Esophagus muscularis mucosa (tissue), 4 donors: ENCODE measurements at regions not wholly inside any gene's neighbourhood (a gene's known extent, or its start where the extent isn't known, plus 50 kb on each side); places are given as distances from the start of the nearest gene placed in this dataset.

Experiments
- DNase-seq: peaks from one replicate; pipeline ENCODE4 v3.0.0-alpha.2; 2017; ENCODE audit errors: extremely low spot score
- H3K27ac ChIP-seq, 4 donors: fragments of 200-600 bp; sonication (generic); replicated peaks in 1 of 4; 1 replicate in 3 of 4; 2 replicates in 1 of 4; pipeline ENCODE4 v1.5.1; 2016 to 2019; ENCODE audit warnings: mild to moderate bottlenecking in 1 of 4
- H3K27me3 ChIP-seq, 4 donors: fragments of 200-600 bp; sonication (generic); one replicate each; pipeline versions ENCODE4 v1.5.1 to v1.6.0; 2016 to 2019
- H3K36me3 ChIP-seq, 4 donors: fragments of 200-600 bp; sonication (generic); one replicate each; pipeline ENCODE4 v1.5.1; 2016 to 2019
- H3K4me1 ChIP-seq, 4 donors: fragments of 200-600 bp; sonication (generic); one replicate each; pipeline ENCODE4 v1.5.1; 2016 to 2019
- H3K4me3 ChIP-seq, 4 donors: fragments of 200-600 bp; sonication (generic); 1 replicate in 2 of 4; 2 replicates in 2 of 4; pipeline ENCODE4 v1.5.1; 2016 to 2019; ENCODE audit warnings: mild to moderate bottlenecking in 4 of 4, moderate library complexity in 1 of 4
- H3K9me3 ChIP-seq, 4 donors: fragments of 200-600 bp; sonication (generic); 1 replicate in 3 of 4; 2 replicates in 1 of 4; pipeline ENCODE4 v1.5.1; 2016 to 2019
- CTCF ChIP-seq, 3 experiments: fragments of 200-600 bp in 2 of 3; fragments of 450-650 bp in 1 of 3; sonication (generic) in 2 of 3; IDR thresholded peaks; one replicate each; pipeline ENCODE4 v1.5.1; 2017 to 2019; ENCODE audit warnings: antibody characterized with exemption in 3 of 3, mild to moderate bottlenecking in 2 of 3, moderate library complexity in 1 of 3
- EP300 ChIP-seq: sonication (generic); formaldehyde crosslinking; IDR thresholded peaks from one replicate; pipeline ENCODE4 v1.6.1; 2017; ENCODE audit warnings: antibody characterized with exemption
- POLR2A ChIP-seq: fragments of 450-650 bp; IDR thresholded peaks from one replicate; pipeline ENCODE4 v1.6.1; 2017; ENCODE audit warnings: antibody characterized with exemption, moderate library complexity, mild to moderate bottlenecking, low read depth
- POLR2AphosphoS5 ChIP-seq, 2 donors: sonication (generic); formaldehyde crosslinking; IDR thresholded peaks; one replicate each; pipeline ENCODE4 v1.6.1; 2017; ENCODE audit warnings: antibody characterized with exemption in 2 of 2
- WGBS: methylation state at CpG from one replicate; pipeline ENCODE4 v1.1.5; 2018; 5-methylcytosine and 5-hydroxymethylcytosine counted together
- intact Hi-C: fragments of 100-400 bp; cut with DNase I; formaldehyde crosslinking; loops from one replicate; pipeline ENCODE4 v1.15.1; 2023

- WGBS: 72% methylated on average over 2 of the region's 2 CpGs
- intact Hi-C loops: no loop called here
- Histone ChIP-seq H3K4me3 (no peak overlapping the region), H3K9me3 (no peaks in the 10 kb centered on the region), H3K27ac (no peak overlapping the region), H3K4me1 (peaks cover 30 to 53% (median 30%) of the 10 kb centered on the region in 4 donors), H3K36me3 (no peaks in the 10 kb centered on the region), H3K27me3 (no peaks in the 10 kb centered on the region)
- TF ChIP-seq POLR2A: no peak
- TF ChIP-seq CTCF (IDR thresholded peaks at IDR 0.05): no peak
- no peak for TF ChIP-seq EP300
- TF ChIP-seq POLR2AphosphoS5 (IDR thresholded peaks at IDR 0.05): no peak
- no peak for DNase-seq
These were observed 50.3 kb upstream of the FNDC1 start for GRCh38 chr6:159118924-159119323.

GRCh38 chr6:159117563-159117962 is 51.6 kb upstream of the FNDC1 start:
- Histone ChIP-seq H3K4me3 (no peak overlapping the region), H3K27ac (peak overlapping the region; percentile 64 to 80 (median 72)), H3K9me3 (no peaks in the 10 kb centered on the region), H3K27me3 (no peaks in the 10 kb centered on the region), H3K4me1 (peaks cover 22 to 46% (median 25%) of the 10 kb centered on the region in 4 donors), H3K36me3 (no peaks in the 10 kb centered on the region)
- 69% methylated on average over 4 of the region's 5 CpGs for WGBS
- intact Hi-C loops: no loop called here
- no peak for TF ChIP-seq CTCF (IDR thresholded peaks at IDR 0.05)
- no peak for TF ChIP-seq POLR2A
- DNase-seq: no peak

GRCh38 chr6:159117046-159117445 is 52.2 kb upstream of the FNDC1 start:
- Histone ChIP-seq H3K27me3 (no peaks in the 10 kb centered on the region), H3K9me3 (no peaks in the 10 kb centered on the region), H3K27ac (peak overlapping the region; percentile 64 to 80 (median 72)), H3K36me3 (no peaks in the 10 kb centered on the region), H3K4me1 (peaks cover 18 to 41% (median 21%) of the 10 kb centered on the region in 4 donors), H3K4me3 (no peak overlapping the region)
- intact Hi-C loops: no loop called here
- TF ChIP-seq POLR2AphosphoS5 (IDR thresholded peaks at IDR 0.05) (peak; percentile 71 to 74), CTCF (IDR thresholded peaks at IDR 0.05) (no peak)
- WGBS: 24% methylated on average over 3 of the region's 3 CpGs
- DNase-seq: no peak

GRCh38 chr6:159116343-159116742 is 52.9 kb upstream of the FNDC1 start:
- intact Hi-C loops: no loop called here
- H3K36me3 ChIP-seq: no peaks in the 10 kb centered on the region

More at GRCh38 chr6:159116343-159116742, 52.9 kb upstream of the FNDC1 start:
- Histone ChIP-seq H3K4me3 (no peak overlapping the region), H3K4me1 (peaks cover 12 to 37% (median 19%) of the 10 kb centered on the region in 4 donors), H3K27ac (peak overlapping the region in 3 of 4 donors; percentile 70 to 80 (median 73)), H3K27me3 (no peaks in the 10 kb centered on the region), H3K9me3 (no peaks in the 10 kb centered on the region)
- DNase-seq: no peak
- 75% methylated on average over 5 of the region's 5 CpGs for WGBS
- TF ChIP-seq POLR2AphosphoS5 (IDR thresholded peaks at IDR 0.05) (no peak), EP300 (no peak), POLR2A (no peak), CTCF (IDR thresholded peaks at IDR 0.05) (no peak)
